Body of pancreas (tissue), 4 donors: ENCODE measurements at regions not wholly inside any gene's neighbourhood (a gene's known extent, or its start where the extent isn't known, plus 50 kb on each side); places are given as distances from the start of the nearest gene placed in this dataset.

Experiments used
- POLR2A ChIP-seq, 3 donors: fragments of 450-650 bp; IDR thresholded peaks; one replicate each; pipeline ENCODE4 v1.6.1; 2016; ENCODE audit warnings: antibody characterized with exemption in 3 of 3, mild to moderate bottlenecking in 2 of 3
- TF ChIP-seq, protein P1 (sequence below), 7 experiments: fragments of 450-650 bp in 4 of 7; fragments of 200-600 bp in 3 of 7; sonication (generic) in 3 of 7; IDR thresholded peaks; one replicate each; pipeline ENCODE4 v1.5.1; 2016 to 2019; ENCODE audit warnings: antibody characterized with exemption in 7 of 7

- no peak for TF ChIP-seq POLR2A (IDR thresholded peaks at IDR 0.05)
- TF ChIP-seq, protein P1, sequence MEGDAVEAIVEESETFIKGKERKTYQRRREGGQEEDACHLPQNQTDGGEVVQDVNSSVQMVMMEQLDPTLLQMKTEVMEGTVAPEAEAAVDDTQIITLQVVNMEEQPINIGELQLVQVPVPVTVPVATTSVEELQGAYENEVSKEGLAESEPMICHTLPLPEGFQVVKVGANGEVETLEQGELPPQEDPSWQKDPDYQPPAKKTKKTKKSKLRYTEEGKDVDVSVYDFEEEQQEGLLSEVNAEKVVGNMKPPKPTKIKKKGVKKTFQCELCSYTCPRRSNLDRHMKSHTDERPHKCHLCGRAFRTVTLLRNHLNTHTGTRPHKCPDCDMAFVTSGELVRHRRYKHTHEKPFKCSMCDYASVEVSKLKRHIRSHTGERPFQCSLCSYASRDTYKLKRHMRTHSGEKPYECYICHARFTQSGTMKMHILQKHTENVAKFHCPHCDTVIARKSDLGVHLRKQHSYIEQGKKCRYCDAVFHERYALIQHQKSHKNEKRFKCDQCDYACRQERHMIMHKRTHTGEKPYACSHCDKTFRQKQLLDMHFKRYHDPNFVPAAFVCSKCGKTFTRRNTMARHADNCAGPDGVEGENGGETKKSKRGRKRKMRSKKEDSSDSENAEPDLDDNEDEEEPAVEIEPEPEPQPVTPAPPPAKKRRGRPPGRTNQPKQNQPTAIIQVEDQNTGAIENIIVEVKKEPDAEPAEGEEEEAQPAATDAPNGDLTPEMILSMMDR (IDR thresholded peaks at IDR 0.05) = no peak
Observed at GRCh38 chr18:73478191-73478590, 610.4 kb upstream of the NETO1 start.
